OCI-LY3 (cell line): ENCODE measurements at regions not wholly inside any gene's neighbourhood (a gene's known extent, or its start where the extent isn't known, plus 50 kb on each side); places are given as distances from the start of the nearest gene placed in this dataset.
A peak's percentile ranks its signal among the peaks of the same experiment; 100 is the strongest.

Experiments
- H2AFZ ChIP-seq: fragments of 200-600, 300-600 bp; shearing (Covaris generic); 2 replicates; pipeline ENCODE4 v1.6.0; 2014; ENCODE audit warnings: antibody characterized with exemption, low read depth, low read length
- H3K27ac ChIP-seq: fragments of 200-600, 300-600 bp; sonication (generic); 2 replicates; pipeline ENCODE4 v1.5.1; 2014; ENCODE audit warnings: mild to moderate bottlenecking, low read length, moderate library complexity, mixed read lengths
- H3K27me3 ChIP-seq: fragments of 200-600, 300-600 bp; sonication (generic); 2 replicates; pipeline ENCODE4 v1.6.1; 2014; ENCODE audit warnings: low read depth, low read length, mixed read lengths
- H3K36me3 ChIP-seq: fragments of 200-600, 300-600 bp; sonication (generic); replicated peaks from 2 replicates; pipeline ENCODE3; 2014; ENCODE audit warnings: low read depth, low read length, mixed read lengths
- H3K4me1 ChIP-seq: fragments of 300-600, 200-600 bp; sonication (generic); 2 replicates; pipeline ENCODE4 v1.6.1; 2014; ENCODE audit warnings: low read length, mixed read lengths
- H3K4me2 ChIP-seq: fragments of 200-600, 300-600 bp; sonication (generic); 2 replicates; pipeline ENCODE4 v1.6.1; 2014; ENCODE audit warnings: low read length, mixed read lengths
- H3K4me3 ChIP-seq: fragments of 300-600, 200-600 bp; sonication (generic); 2 replicates; pipeline ENCODE4 v1.5.1; 2014; ENCODE audit warnings: antibody characterized with exemption, mild to moderate bottlenecking, low read length, moderate library complexity
- H3K79me2 ChIP-seq: fragments of 300-600, 200-600 bp; shearing (Covaris generic); 2 replicates; pipeline ENCODE4 v1.6.1; 2014; ENCODE audit warnings: mild to moderate bottlenecking, low read length, mixed read lengths
- H3K9ac ChIP-seq: fragments of 300-600, 200-600 bp; shearing (Covaris generic); 2 replicates; pipeline ENCODE4 v1.6.0; 2014; ENCODE audit warnings: mild to moderate bottlenecking, low read length, moderate library complexity
- H3K9me3 ChIP-seq: fragments of 200-600, 300-600 bp; shearing (Covaris generic); 2 replicates; pipeline ENCODE4 v1.6.1; 2014; ENCODE audit warnings: low read length, mixed read lengths; ENCODE audit not compliant: insufficient read depth
- H4K20me1 ChIP-seq: fragments of 200-600, 300-600 bp; sonication (generic); 2 replicates; pipeline ENCODE4 v1.6.1; 2016; ENCODE audit warnings: low read length, mixed read lengths; ENCODE audit not compliant: insufficient read depth
- CTCF ChIP-seq: fragments of 200-600, 300-600 bp; sonication (generic); IDR thresholded peaks from 2 replicates; pipeline ENCODE4 v1.5.1; 2014; ENCODE audit warnings: antibody characterized with exemption, low read length, low read depth
- EZH2phosphoT487 ChIP-seq: fragments of 200-600 bp; shearing (Covaris generic); IDR thresholded peaks from 2 replicates; pipeline ENCODE4 v1.6.1; 2018; ENCODE audit warnings: antibody characterized with exemption, mixed run types, low read depth

DNA sequence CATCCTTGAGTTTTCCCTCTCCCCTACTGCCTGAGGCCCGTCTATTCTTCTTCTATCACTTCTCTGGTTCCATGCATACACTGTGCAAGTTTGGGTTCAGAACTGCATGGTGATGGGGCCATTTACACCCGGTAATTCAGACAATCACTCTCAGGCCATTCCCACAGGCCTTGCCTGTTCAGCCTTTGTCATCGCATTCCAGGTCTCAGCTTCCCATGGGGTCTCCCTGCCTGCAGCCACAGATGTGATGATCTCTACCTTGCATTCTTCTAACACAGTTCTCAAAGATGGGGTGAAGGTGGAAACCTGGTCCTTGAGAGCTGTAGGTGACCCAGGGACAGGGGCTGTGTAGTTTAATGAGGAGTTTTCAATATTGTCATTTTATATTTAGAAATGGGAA lies 209.2 kb upstream of the TOPAZ1 start:
- no peaks in the 10 kb centered on the region for H3K79me2 ChIP-seq
- no peak overlapping the region for H3K4me3 ChIP-seq
- no peak overlapping the region for H2AFZ ChIP-seq
- H3K27me3 ChIP-seq, result peaks cover 26% of the 10 kb centered on the region
- H3K27ac ChIP-seq, result no peak overlapping the region
- no peaks in the 10 kb centered on the region for H3K36me3 ChIP-seq
- no peaks in the 10 kb centered on the region for H3K9me3 ChIP-seq
- H3K4me2 ChIP-seq, result no peak overlapping the region
- H3K4me1 ChIP-seq, result peaks cover 53% of the 10 kb centered on the region
- TF ChIP-seq EZH2phosphoT487 (no peak), CTCF (no peak)
- H4K20me1 ChIP-seq, result no peaks in the 10 kb centered on the region
- H3K9ac ChIP-seq, result no peak overlapping the region

DNA sequence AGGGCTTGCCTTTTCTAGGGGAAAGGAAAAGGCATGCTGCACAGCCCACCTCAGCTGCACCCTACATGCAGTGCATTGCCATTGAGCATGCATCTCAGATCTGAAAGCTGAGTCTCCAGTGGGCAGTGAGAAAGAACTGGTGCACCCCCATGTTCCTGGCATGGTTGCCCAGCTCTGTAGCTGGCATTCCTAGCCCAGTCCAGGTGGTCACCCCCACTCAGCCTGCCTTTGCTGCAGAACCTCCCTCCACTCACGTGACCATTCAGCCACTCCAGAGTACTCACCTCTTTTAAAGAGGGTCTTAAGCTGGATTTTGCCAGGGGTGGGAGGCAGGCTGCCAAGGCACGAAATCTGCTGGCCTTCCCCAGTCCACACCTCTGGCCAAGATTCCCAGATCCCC lies 208.6 kb upstream of the TOPAZ1 start:
- peaks cover 53% of the 10 kb centered on the region for H3K4me1 ChIP-seq
- no peak overlapping the region for H3K4me3 ChIP-seq
- H4K20me1 ChIP-seq, result no peaks in the 10 kb centered on the region
- no peaks in the 10 kb centered on the region for H3K9me3 ChIP-seq
- no peaks in the 10 kb centered on the region for H3K79me2 ChIP-seq
- H3K27ac ChIP-seq, result no peak overlapping the region
- TF ChIP-seq EZH2phosphoT487, result no peak
- H3K9ac ChIP-seq, result no peak overlapping the region
- H3K27me3 ChIP-seq, result peaks cover 20% of the 10 kb centered on the region
- no peaks in the 10 kb centered on the region for H3K36me3 ChIP-seq
- no peak overlapping the region for H2AFZ ChIP-seq
- H3K4me2 ChIP-seq, result no peak overlapping the region

- no peak overlapping the region for H3K27ac ChIP-seq
- 0 out of 2 replicates have a peak, but pooled peaks cover 11% of the 10 kb centered on the region for H3K27me3 ChIP-seq
- H3K4me2 ChIP-seq, result peak overlapping the region; percentile 6; the same call in 1 of the 2 replicates
- H3K79me2 ChIP-seq, result no peaks in the 10 kb centered on the region
- no peak overlapping the region for H3K4me3 ChIP-seq
- no peaks in the 10 kb centered on the region for H4K20me1 ChIP-seq
- peaks cover 27% of the 10 kb centered on the region for H3K4me1 ChIP-seq
- no peak overlapping the region for H3K9ac ChIP-seq
- TF ChIP-seq CTCF, result no peak
- no peak for TF ChIP-seq EZH2phosphoT487
- no peak overlapping the region for H2AFZ ChIP-seq
- H3K36me3 ChIP-seq, result no peaks in the 10 kb centered on the region
- no peaks in the 10 kb centered on the region for H3K9me3 ChIP-seq
Measured at GRCh38 chr3:44036850-44037249, 204.8 kb upstream of the TOPAZ1 start.

DNA sequence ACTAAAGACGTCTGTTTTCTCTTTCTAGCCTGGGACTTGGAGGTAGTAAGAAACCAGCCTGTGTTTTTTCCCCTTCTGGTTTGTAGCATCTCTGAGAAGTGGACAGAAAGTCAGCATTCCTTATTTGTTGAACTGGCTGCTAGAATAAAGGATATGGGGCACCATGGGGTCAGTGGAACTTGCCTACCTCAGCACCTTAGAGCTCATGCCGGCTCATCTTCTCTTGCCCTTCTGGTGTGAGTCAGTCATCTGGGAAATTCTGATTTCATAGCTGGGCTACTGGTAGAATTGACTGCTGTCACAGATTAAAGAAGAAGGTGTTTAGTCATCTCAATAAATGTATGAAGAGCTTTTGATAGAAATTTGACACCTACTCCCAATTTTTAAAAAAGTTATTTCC lies 202.7 kb upstream of the TOPAZ1 start:
- Histone ChIP-seq H4K20me1 (no peaks in the 10 kb centered on the region), H3K4me1 (peaks cover 44% of the 10 kb centered on the region), H2AFZ (no peak overlapping the region), H3K4me2 (no peak overlapping the region), H3K79me2 (no peaks in the 10 kb centered on the region), H3K27ac (no peak overlapping the region), H3K36me3 (no peaks in the 10 kb centered on the region), H3K4me3 (no peak overlapping the region), H3K9ac (no peak overlapping the region), H3K9me3 (no peaks in the 10 kb centered on the region), H3K27me3 (0 out of 2 replicates have a peak, but pooled peaks cover 5% of the 10 kb centered on the region)
- no peak for TF ChIP-seq EZH2phosphoT487
- TF ChIP-seq CTCF, result no peak
